OCI-LY7 (cell line): ENCODE measurements at regions not wholly inside any gene's neighbourhood (a gene's known extent, or its start where the extent isn't known, plus 50 kb on each side); places are given as distances from the start of the nearest gene placed in this dataset.

Source experiments
- BruUV-seq: library from RNA; stranded (reverse); fragments of 400-500 nt; replicated peaks from 2 replicates; lab custom pipeline; 2021; lab: Mats Ljungman, UMichigan
- CTCF ChIA-PET: fragments of 300-600 bp; sonication (Branson Sonifier 250); formaldehyde crosslinking; loops from one replicate; lab custom pipeline; 2022; ENCODE audit warnings: antibody characterized with exemption; ENCODE audit not compliant: unreplicated experiment; lab: Charles Lee
- POLR2A ChIA-PET: fragments of 300-600 bp; sonication (Branson Sonifier 250); formaldehyde crosslinking; loops from one replicate; lab custom pipeline; 2022; ENCODE audit warnings: antibody characterized with exemption; lab: Charles Lee
- DNase-seq: peaks from one replicate; pipeline ENCODE4 v3.0.0-alpha.2; 2015; ENCODE audit warnings: low spot score
- H2AFZ ChIP-seq: fragments of 200-600 bp; sonication (generic), shearing (Covaris generic); 2 replicates; pipeline ENCODE4 v1.6.1; 2014; ENCODE audit warnings: mild to moderate bottlenecking, antibody characterized with exemption, low read length, moderate library complexity
- H3K27ac ChIP-seq: fragments of 200-600 bp; sonication (generic); 2 replicates; pipeline ENCODE4 v1.5.1; 2014; ENCODE audit warnings: mixed run types, low read depth, mild to moderate bottlenecking, moderate library complexity, low read length, inconsistent platforms; ENCODE audit not compliant: poor library complexity, severe bottlenecking
- H3K36me3 ChIP-seq: fragments of 200-600 bp; sonication (generic); 2 replicates; pipeline ENCODE4 v1.6.1; 2014; ENCODE audit warnings: mild to moderate bottlenecking, antibody characterized with exemption, low read length, moderate library complexity, mixed read lengths; ENCODE audit not compliant: insufficient read depth
- H3K4me1 ChIP-seq: fragments of 200-600 bp; sonication (generic); 2 replicates; pipeline ENCODE4 v1.5.1; 2014; ENCODE audit warnings: mild to moderate bottlenecking, low read length; ENCODE audit not compliant: insufficient read depth, poor library complexity, severe bottlenecking
- H3K4me2 ChIP-seq: fragments of 200-600 bp; sonication (generic); 2 replicates; pipeline ENCODE4 v1.6.1; 2014; ENCODE audit warnings: mild to moderate bottlenecking, low read length
- H3K4me3 ChIP-seq: fragments of 200-600 bp; sonication (generic); 2 replicates; pipeline ENCODE4 v1.5.1; 2014; ENCODE audit warnings: mild to moderate bottlenecking, low read depth, low read length; ENCODE audit not compliant: poor library complexity, severe bottlenecking
- H3K79me2 ChIP-seq: fragments of 200-600 bp; sonication (generic); 2 replicates; pipeline ENCODE4 v1.6.1; 2016; ENCODE audit warnings: low read depth, mild to moderate bottlenecking, low read length, moderate library complexity, mixed read lengths; ENCODE audit not compliant: insufficient read depth
- H3K9me2 ChIP-seq: fragments of 200-600 bp; sonication (generic); 2 replicates; pipeline ENCODE4 v1.6.1; 2016; ENCODE audit warnings: mild to moderate bottlenecking, low read length, mixed read lengths; ENCODE audit not compliant: insufficient read depth
- H3K9me3 ChIP-seq: fragments of 200-600 bp; sonication (generic); 2 replicates; pipeline ENCODE4 v1.6.1; 2014; ENCODE audit warnings: mild to moderate bottlenecking, mixed run types, low read length, mixed read lengths
- H4K20me1 ChIP-seq: fragments of 200-600 bp; sonication (generic); 2 replicates; pipeline ENCODE4 v1.6.1; 2014; ENCODE audit warnings: mild to moderate bottlenecking, antibody characterized with exemption, low read length, moderate library complexity, mixed read lengths; ENCODE audit not compliant: insufficient read depth
- CTCF ChIP-seq: fragments of 200-600 bp; sonication (generic); conservative IDR thresholded peaks from 2 replicates; pipeline ENCODE4 v1.5.1; 2014; ENCODE audit warnings: mild to moderate bottlenecking, antibody characterized with exemption, low read length, moderate library complexity, mixed read lengths
- EZH2phosphoT487 ChIP-seq: fragments of 200-600 bp; sonication (generic); IDR thresholded peaks from 2 replicates; pipeline ENCODE4 v1.6.1; 2018; ENCODE audit warnings: low read depth, borderline replicate concordance, mild to moderate bottlenecking, mixed run types, antibody characterized with exemption, low read length, moderate library complexity, mixed read lengths
- intact Hi-C: fragments of 100-400 bp; cut with micrococcal nuclease; formaldehyde crosslinking; loops from one replicate; pipeline ENCODE4 v1.10.0; 2022; ENCODE audit not compliant: unreplicated experiment

DNA sequence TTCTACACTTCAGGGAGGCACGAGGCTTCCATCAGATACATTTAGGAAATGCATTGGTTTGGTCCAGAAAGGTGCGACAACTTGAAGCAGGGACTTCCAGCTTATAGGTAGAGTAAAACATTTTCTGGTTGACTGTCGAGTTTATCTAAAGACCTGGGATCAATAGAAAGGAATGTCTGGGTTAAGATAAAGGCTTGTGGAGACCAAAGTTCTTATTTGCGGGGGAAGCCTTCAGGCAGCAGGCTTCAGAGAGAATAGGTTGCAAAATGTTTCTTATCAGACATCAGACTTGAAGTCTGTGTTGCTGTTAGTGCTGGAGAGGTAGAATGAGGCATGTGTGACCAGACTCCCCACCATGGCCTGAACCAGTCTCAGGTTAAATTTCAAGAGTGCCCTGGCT is 190.3 kb downstream of the TRIML1 start:
- no peak for DNase-seq
- no TSS peak for BruUV-seq
- H3K36me3 ChIP-seq = no peaks in the 10 kb centered on the region
- intact Hi-C loops = no loop called here
- no peak overlapping the region for H3K4me3 ChIP-seq
- H4K20me1 ChIP-seq = no peaks in the 10 kb centered on the region
- no peaks in the 10 kb centered on the region for H3K4me1 ChIP-seq
- POLR2A ChIA-PET = interaction anchor here (0.7 kb wide), 1 partner anchor 1249 kb away, joined by 3 read pairs; no protein-coding TSS in a partner anchor
- no peak overlapping the region for H3K4me2 ChIP-seq
- CTCF ChIA-PET = no interaction called here
- H3K9me3 ChIP-seq = no peaks in the 10 kb centered on the region
- no peak overlapping the region for H2AFZ ChIP-seq
- H3K27ac ChIP-seq = no peak overlapping the region
- no peaks in the 10 kb centered on the region for H3K9me2 ChIP-seq
- TF ChIP-seq CTCF = no peak
- TF ChIP-seq EZH2phosphoT487 = no peak
- H3K79me2 ChIP-seq = no peaks in the 10 kb centered on the region

DNA sequence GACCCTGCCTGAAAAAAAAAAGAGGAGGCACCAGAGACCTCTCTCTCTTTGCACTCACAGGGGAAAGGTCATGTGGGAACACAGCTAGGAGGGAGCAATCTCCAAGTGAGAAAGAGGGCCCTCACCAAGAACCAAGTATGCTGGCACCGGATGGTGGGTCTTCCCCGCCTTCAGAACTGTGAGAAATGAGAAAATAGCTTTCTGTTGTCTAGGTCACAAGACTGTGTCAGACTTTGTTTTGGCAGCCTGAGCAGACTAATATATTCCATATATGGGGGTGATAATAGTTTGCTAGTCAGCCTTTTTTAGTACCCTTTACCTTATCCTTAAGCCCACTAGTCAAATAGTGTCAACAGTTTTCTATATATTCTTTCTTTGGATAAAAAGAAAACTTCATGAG is 193.0 kb downstream of the TRIML1 start:
- Histone ChIP-seq H2AFZ (no peak overlapping the region), H3K4me3 (no peak overlapping the region), H4K20me1 (no peaks in the 10 kb centered on the region), H3K9me3 (no peaks in the 10 kb centered on the region), H3K4me2 (no peak overlapping the region), H3K9me2 (no peaks in the 10 kb centered on the region), H3K36me3 (no peaks in the 10 kb centered on the region), H3K27ac (no peak overlapping the region), H3K4me1 (no peaks in the 10 kb centered on the region), H3K79me2 (no peaks in the 10 kb centered on the region)
- TF ChIP-seq CTCF (no peak), EZH2phosphoT487 (no peak)
- intact Hi-C loops = no loop called here
- BruUV-seq = no TSS peak
- CTCF ChIA-PET = no interaction called here
- DNase-seq = no peak
- POLR2A ChIA-PET = no interaction called here

GRCh38 chr4:188336891-188337290 is 197.7 kb downstream of the TRIML1 start:
- CTCF ChIA-PET = no interaction called here
- no peaks in the 10 kb centered on the region for H3K9me3 ChIP-seq
- no peaks in the 10 kb centered on the region for H4K20me1 ChIP-seq
- no peak overlapping the region for H3K4me2 ChIP-seq
- H3K79me2 ChIP-seq = no peaks in the 10 kb centered on the region
- POLR2A ChIA-PET = interaction anchor here (0.7 kb wide), 1 partner anchor 18 kb away, joined by 8 read pairs; no protein-coding TSS in a partner anchor
- intact Hi-C loops = no loop called here
- no peaks in the 10 kb centered on the region for H3K9me2 ChIP-seq
- TF ChIP-seq EZH2phosphoT487 = no peak
- no peak for TF ChIP-seq CTCF
- H3K4me1 ChIP-seq = no peaks in the 10 kb centered on the region
- H3K36me3 ChIP-seq = no peaks in the 10 kb centered on the region
- H3K27ac ChIP-seq = no peak overlapping the region
- H2AFZ ChIP-seq = no peak overlapping the region
- no peak overlapping the region for H3K4me3 ChIP-seq
- BruUV-seq = no TSS peak
- no peak for DNase-seq
